Right ventricle myocardium superior (tissue), 1 donor: ENCODE measurements at regions not wholly inside any gene's neighbourhood (a gene's known extent, or its start where the extent isn't known, plus 50 kb on each side); places are given as distances from the start of the nearest gene placed in this dataset.
A peak's percentile ranks its signal among the peaks of the same experiment; 100 is the strongest.
"Not testable (repeated sequence)": the region's sequence is repeated elsewhere in the genome, so short reads cannot be mapped to it uniquely, and the experiment has no call there.

Experiments used
- ATAC-seq: fragments of 200-7000 bp; cut with Tn5 transposase; one replicate; pipeline ENCODE4 v1.9.1; 2020; ENCODE audit warnings: mild to moderate bottlenecking; ENCODE audit not compliant: poor library complexity
- DNase-seq: peaks from one replicate; pipeline ENCODE4 v3.0.0-alpha.2; 2020
- intact Hi-C: fragments of 100-400 bp; cut with DNase I; formaldehyde crosslinking; loops from one replicate; pipeline ENCODE4 v1.11.2; 2022
- donor health status: DM: no; HTN: yes; CAD: no; lungs with severe emphysema.

GRCh38 chr5:42989190-42989589 lies 50.9 kb downstream of the ANXA2R start:
- ATAC-seq: no peak
- intact Hi-C loops: no loop called here
- no peak for DNase-seq

GRCh38 chr5:42988568-42988967 lies 51.6 kb downstream of the ANXA2R start:
- DNase-seq (no peak), ATAC-seq (no peak)
- intact Hi-C loops: no loop called here

GRCh38 chr5:42985129-42986037 lies 54.7 kb downstream of the ANXA2R start:
- ATAC-seq (no peak), DNase-seq (no peak)
- intact Hi-C loops: no loop called here

GRCh38 chr5:42984307-42984706 lies 55.8 kb downstream of the ANXA2R start:
- DNase-seq: no peak
- ATAC-seq: no peak
- intact Hi-C loops: no loop called here

GRCh38 chr5:42982107-42982622 lies 58.0 kb downstream of the ANXA2R start:
- ATAC-seq: no peak
- no peak for DNase-seq
- intact Hi-C loops: no loop called here

GRCh38 chr5:42981417-42982106 lies 58.6 kb downstream of the ANXA2R start:
- intact Hi-C loops, ATAC-seq: not testable (repeated sequence)

GRCh38 chr5:42981015-42981414 lies 59.1 kb downstream of the ANXA2R start:
- ATAC-seq, DNase-seq: not testable (repeated sequence)

More at GRCh38 chr5:42981417-42982106, 58.6 kb downstream of the ANXA2R start:
- not testable (repeated sequence) for DNase-seq

GRCh38 chr5:42980391-42980790 lies 59.7 kb downstream of the ANXA2R start:
- DNase-seq, ATAC-seq, intact Hi-C loops: not testable (repeated sequence)

More at GRCh38 chr5:42981015-42981414, 59.1 kb downstream of the ANXA2R start:
- intact Hi-C loops: not testable (repeated sequence)

- ATAC-seq, intact Hi-C loops, DNase-seq: not testable (repeated sequence)
Observed at GRCh38 chr5:42979242-42979641, 60.9 kb downstream of the ANXA2R start.

- DNase-seq (no peak), ATAC-seq (no peak)
- intact Hi-C loops: no loop called here
Observed at GRCh38 chr5:42974536-42974935, 65.6 kb downstream of the ANXA2R start.

- ATAC-seq (no peak), DNase-seq (peak; percentile 64)
- intact Hi-C loops: no loop called here
Observed at GRCh38 chr5:42970636-42971559, 69.2 kb downstream of the ANXA2R start.

- ATAC-seq: no peak
- DNase-seq: no peak
- intact Hi-C loops: no loop called here
Observed at GRCh38 chr5:42965934-42966333, 74.2 kb downstream of the ANXA2R start.

GRCh38 chr5:42963412-42963811 lies 76.7 kb downstream of the ANXA2R start:
- ATAC-seq (no peak), DNase-seq (no peak)
- intact Hi-C loops: no loop called here

- no peak for DNase-seq
Observed at GRCh38 chr5:42962124-42962523, 78.0 kb downstream of the ANXA2R start.

GRCh38 chr5:42960506-42960905 lies 79.6 kb downstream of the ANXA2R start:
- DNase-seq: no peak
- ATAC-seq: no peak
- intact Hi-C loops: no loop called here

More at GRCh38 chr5:42962124-42962523, 78.0 kb downstream of the ANXA2R start:
- intact Hi-C loops: no loop called here
- no peak for ATAC-seq

GRCh38 chr5:42956551-42956950 lies 83.6 kb downstream of the ANXA2R start:
- ATAC-seq: no peak
- DNase-seq: no peak
- intact Hi-C loops: no loop called here

- no peak for ATAC-seq
- intact Hi-C loops: loop anchor here (5.0 kb wide), 1 partner anchor 39 kb away; no protein-coding TSS in a partner anchor
Observed at GRCh38 chr5:42953041-42953440, 87.1 kb downstream of the ANXA2R start.

GRCh38 chr5:42952578-42952974 lies 87.5 kb downstream of the ANXA2R start:
- ATAC-seq: no peak
- DNase-seq: no peak
- intact Hi-C loops: loop anchor here (5.0 kb wide), 1 partner anchor 40 kb away; no protein-coding TSS in a partner anchor

More at GRCh38 chr5:42953041-42953440, 87.1 kb downstream of the ANXA2R start:
- DNase-seq: no peak
